ENCODE measurements at regions not wholly inside any gene's neighbourhood (a gene's known extent, or its start where the extent isn't known, plus 50 kb on each side); places are given as distances from the start of the nearest gene placed in this dataset.

- peak; percentile 47; the same call in 1 of the 2 replicates for TF ChIP-seq GATA2 (IDR thresholded peaks at IDR 0.05; ENCODE audit: low read depth, low read length)
- no peak for TF ChIP-seq GATA3 (IDR thresholded peaks at IDR 0.05; ENCODE audit: low read depth, low read length)
Observed at GRCh38 chr9:89723469-89724100, 118.8 kb downstream of the GADD45G start.

Data from SH-SY5Y (cell line).